IMR-90 (cell line): ENCODE measurements at regions not wholly inside any gene's neighbourhood (a gene's known extent, or its start where the extent isn't known, plus 50 kb on each side); places are given as distances from the start of the nearest gene placed in this dataset.

ENCODE experiments used
- CTCF ChIP-seq: conservative IDR thresholded peaks from 2 replicates; pipeline ENCODE4 v1.5.1; 2012; ENCODE audit warnings: mild to moderate bottlenecking, low read depth, low read length, improper control_type of control experiment
- NFE2L2 ChIP-seq: fragments of 150-350 bp; IDR thresholded peaks from 2 replicates; pipeline ENCODE4 v1.6.1; 2016; ENCODE audit warnings: low read depth, mild to moderate bottlenecking, low read length
- POLR2A ChIP-seq: IDR thresholded peaks from 2 replicates; pipeline ENCODE4 v1.6.1; 2012; ENCODE audit warnings: mild to moderate bottlenecking, low read depth, low read length
- RAD21 ChIP-seq: IDR thresholded peaks from 2 replicates; pipeline ENCODE4 v1.6.1; 2012; ENCODE audit warnings: low read length, improper control_type of control experiment
- RFX5 ChIP-seq: IDR thresholded peaks from 2 replicates; pipeline ENCODE4 v1.8.0; 2012; ENCODE audit warnings: low read depth, mild to moderate bottlenecking, low read length, moderate library complexity

- TF ChIP-seq CTCF, result no peak
- TF ChIP-seq POLR2A, result no peak
- no peak for TF ChIP-seq NFE2L2
- TF ChIP-seq RAD21, result no peak
- no peak for TF ChIP-seq RFX5
These were observed 433.8 kb upstream of the DCN start for GRCh38 chr12:91616416-91616815.
